ENCODE measurements at regions not wholly inside any gene's neighbourhood (a gene's known extent, or its start where the extent isn't known, plus 50 kb on each side); places are given as distances from the start of the nearest gene placed in this dataset.
"Not testable (repeated sequence)": the region's sequence is repeated elsewhere in the genome, so short reads cannot be mapped to it uniquely, and the experiment has no call there.

- no peak for DNase-seq
These were observed 1199.7 kb downstream of the CNTNAP5 start for GRCh38 chr2:125224830-125225229.

- no peak for DNase-seq
These were observed 1202.8 kb downstream of the CNTNAP5 start for GRCh38 chr2:125227843-125228392.

- DNase-seq: no peak
These were observed 1215.8 kb downstream of the CNTNAP5 start for GRCh38 chr2:125240870-125241269.

GRCh38 chr2:125243074-125243473 lies 1218.0 kb downstream of the CNTNAP5 start:
- no peak for DNase-seq

GRCh38 chr2:125254010-125254409 lies 1228.9 kb downstream of the CNTNAP5 start:
- no peak for DNase-seq

GRCh38 chr2:125259451-125259850 lies 1234.4 kb downstream of the CNTNAP5 start:
- DNase-seq: no peak

GRCh38 chr2:125260366-125260930 lies 1235.4 kb downstream of the CNTNAP5 start:
- not testable (repeated sequence) for DNase-seq

- no peak for DNase-seq
These were observed 1239.4 kb downstream of the CNTNAP5 start for GRCh38 chr2:125264453-125264852.

GRCh38 chr2:125267683-125268082 lies 1242.6 kb downstream of the CNTNAP5 start:
- no peak for DNase-seq

GRCh38 chr2:125272651-125273050 lies 1247.6 kb downstream of the CNTNAP5 start:
- DNase-seq: no peak

GRCh38 chr2:125274718-125275117 lies 1249.6 kb downstream of the CNTNAP5 start:
- no peak for DNase-seq

- no peak for DNase-seq
These were observed 1255.2 kb downstream of the CNTNAP5 start for GRCh38 chr2:125280265-125280664.

GRCh38 chr2:125281242-125281641 lies 1256.2 kb downstream of the CNTNAP5 start:
- no peak for DNase-seq

GRCh38 chr2:125296742-125297141 lies 1271.7 kb downstream of the CNTNAP5 start:
- DNase-seq: no peak

- DNase-seq: no peak
These were observed 1285.7 kb downstream of the CNTNAP5 start for GRCh38 chr2:125310657-125311364.

- no peak for DNase-seq
These were observed 1287.3 kb downstream of the CNTNAP5 start for GRCh38 chr2:125312342-125312741.

GRCh38 chr2:125313806-125314205 lies 1288.7 kb downstream of the CNTNAP5 start:
- DNase-seq: no peak

- no peak for DNase-seq
These were observed 1293.7 kb downstream of the CNTNAP5 start for GRCh38 chr2:125318740-125319139.

- DNase-seq: no peak
These were observed 1299.2 kb downstream of the CNTNAP5 start for GRCh38 chr2:125324273-125324672.

GRCh38 chr2:125330133-125330532 lies 1305.0 kb downstream of the CNTNAP5 start:
- DNase-seq: no peak

- no peak for DNase-seq
These were observed 1314.6 kb upstream of the GYPC start for GRCh38 chr2:125341353-125341752.

GRCh38 chr2:125353542-125353941 lies 1302.4 kb upstream of the GYPC start:
- not testable (repeated sequence) for DNase-seq

- DNase-seq: no peak
These were observed 1291.6 kb upstream of the GYPC start for GRCh38 chr2:125364192-125364983.

GRCh38 chr2:125364984-125365265 lies 1291.0 kb upstream of the GYPC start:
- no peak for DNase-seq

Measured in CD4-positive, alpha-beta T cell treated with Interleukin-4 for 1 hour (primary cell).